AG09319 (cell line): ENCODE measurements at regions not wholly inside any gene's neighbourhood (a gene's known extent, or its start where the extent isn't known, plus 50 kb on each side); places are given as distances from the start of the nearest gene placed in this dataset.

Source experiments
- DNase-seq: peaks from one replicate; pipeline ENCODE4 v3.0.0-alpha.2; 2010; ENCODE audit warnings: low read depth; ENCODE audit errors: extremely low read depth
- TF ChIP-seq, protein P1 (sequence below): IDR thresholded peaks from 2 replicates; pipeline ENCODE4 v1.5.1; 2011; ENCODE audit warnings: low read depth, mild to moderate bottlenecking, inconsistent platforms, low read length, moderate library complexity

DNA sequence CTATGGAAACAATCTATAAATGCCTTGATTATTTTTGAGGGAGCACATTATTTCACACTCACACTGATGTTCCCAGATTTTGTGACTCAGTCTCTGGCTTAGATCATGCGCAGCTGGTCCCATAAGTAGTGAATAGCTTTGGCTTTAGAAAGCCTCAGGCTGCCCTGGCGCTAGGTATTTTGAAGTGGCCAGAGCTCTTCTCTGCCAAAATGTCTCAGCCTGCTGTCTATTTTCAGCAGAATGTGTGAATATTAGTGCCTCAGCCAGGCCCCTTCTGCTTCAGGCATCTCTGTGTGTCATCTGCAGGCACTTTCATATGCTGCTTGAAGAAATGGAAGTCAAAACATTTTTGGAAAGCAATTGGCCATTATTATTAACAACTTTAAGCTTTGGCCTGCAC, 931.0 kb upstream of the INTU start:
- DNase-seq = no peak
- TF ChIP-seq, protein P1, sequence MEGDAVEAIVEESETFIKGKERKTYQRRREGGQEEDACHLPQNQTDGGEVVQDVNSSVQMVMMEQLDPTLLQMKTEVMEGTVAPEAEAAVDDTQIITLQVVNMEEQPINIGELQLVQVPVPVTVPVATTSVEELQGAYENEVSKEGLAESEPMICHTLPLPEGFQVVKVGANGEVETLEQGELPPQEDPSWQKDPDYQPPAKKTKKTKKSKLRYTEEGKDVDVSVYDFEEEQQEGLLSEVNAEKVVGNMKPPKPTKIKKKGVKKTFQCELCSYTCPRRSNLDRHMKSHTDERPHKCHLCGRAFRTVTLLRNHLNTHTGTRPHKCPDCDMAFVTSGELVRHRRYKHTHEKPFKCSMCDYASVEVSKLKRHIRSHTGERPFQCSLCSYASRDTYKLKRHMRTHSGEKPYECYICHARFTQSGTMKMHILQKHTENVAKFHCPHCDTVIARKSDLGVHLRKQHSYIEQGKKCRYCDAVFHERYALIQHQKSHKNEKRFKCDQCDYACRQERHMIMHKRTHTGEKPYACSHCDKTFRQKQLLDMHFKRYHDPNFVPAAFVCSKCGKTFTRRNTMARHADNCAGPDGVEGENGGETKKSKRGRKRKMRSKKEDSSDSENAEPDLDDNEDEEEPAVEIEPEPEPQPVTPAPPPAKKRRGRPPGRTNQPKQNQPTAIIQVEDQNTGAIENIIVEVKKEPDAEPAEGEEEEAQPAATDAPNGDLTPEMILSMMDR = no peak

DNA sequence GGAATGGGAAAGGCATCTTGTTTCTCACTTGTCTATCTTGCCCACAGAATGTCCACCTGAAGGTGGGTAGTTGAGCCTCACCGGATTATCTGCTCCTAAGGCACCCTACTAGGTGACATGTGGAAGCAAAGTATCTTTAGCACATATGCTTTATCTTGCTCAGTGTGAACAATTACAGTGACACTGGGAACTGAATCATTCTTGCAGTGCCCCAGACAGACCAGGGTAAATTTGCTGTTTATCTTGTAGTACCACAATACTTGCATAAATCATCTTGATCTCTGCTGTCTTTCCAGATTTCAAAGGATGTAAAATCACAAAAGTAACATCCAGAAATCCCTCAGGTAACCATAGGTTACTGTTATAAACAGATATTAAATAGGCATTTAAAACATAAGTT, 930.0 kb upstream of the INTU start:
- DNase-seq = no peak
- TF ChIP-seq, protein P1 = no peak

DNA sequence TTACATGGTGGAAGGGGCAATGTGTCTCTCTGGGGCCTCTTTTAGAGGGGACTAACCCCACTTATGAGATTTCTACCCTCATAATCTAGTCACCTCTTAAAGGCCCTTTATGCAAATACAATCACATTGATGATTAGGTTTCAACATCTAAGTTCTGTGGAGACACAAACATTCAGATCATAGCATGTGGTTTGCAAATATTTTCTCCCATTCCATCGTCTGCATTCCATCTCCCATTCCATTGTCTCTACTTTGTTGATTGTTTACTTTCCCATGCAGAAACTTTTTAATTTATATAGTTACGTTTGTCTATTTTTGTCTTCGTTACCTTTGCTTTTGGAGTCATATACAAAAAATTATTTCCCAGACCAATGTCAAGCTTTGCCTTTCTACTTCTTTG, 927.5 kb upstream of the INTU start:
- DNase-seq = no peak
- TF ChIP-seq, protein P1 = no peak

DNA sequence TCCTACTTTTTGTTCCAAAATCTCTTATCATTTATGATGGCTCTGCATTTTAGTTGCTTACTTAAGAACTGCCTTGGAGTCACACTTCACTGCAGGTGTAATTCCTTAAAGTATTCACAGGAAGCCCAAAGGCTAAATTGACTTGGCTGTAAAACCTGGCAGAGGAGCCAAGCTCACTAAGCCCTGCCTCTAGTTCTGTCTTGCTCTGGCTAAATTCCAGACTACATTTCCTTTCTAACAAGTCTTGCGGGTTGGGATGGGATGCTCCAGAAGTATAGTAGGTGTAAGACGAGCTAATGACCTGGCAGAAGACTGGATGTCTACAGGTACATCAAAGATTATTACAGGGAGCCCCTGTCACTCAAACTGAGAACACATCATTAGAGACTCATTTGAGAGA, 924.0 kb upstream of the INTU start:
- no peak for DNase-seq
- TF ChIP-seq, protein P1 = no peak

DNA sequence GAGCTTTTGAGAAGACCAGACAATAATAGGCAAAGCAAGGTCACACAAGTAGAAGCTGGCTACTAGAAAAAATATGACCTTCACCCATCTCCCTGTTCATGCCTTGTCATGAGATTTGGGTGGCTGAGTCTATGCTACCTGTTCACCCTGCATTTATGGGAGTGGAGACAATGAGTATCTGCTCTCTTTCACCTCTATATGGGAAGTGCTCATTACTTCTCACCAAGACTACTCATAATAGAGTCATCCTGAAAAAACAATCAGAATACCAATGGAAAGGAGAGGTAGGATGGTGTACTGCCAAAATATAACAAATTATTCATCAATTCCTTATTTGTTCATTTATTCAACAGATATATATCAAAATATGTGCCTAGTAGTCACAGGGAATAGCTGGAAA, 921.8 kb upstream of the INTU start:
- TF ChIP-seq, protein P1 = no peak
- no peak for DNase-seq

DNA sequence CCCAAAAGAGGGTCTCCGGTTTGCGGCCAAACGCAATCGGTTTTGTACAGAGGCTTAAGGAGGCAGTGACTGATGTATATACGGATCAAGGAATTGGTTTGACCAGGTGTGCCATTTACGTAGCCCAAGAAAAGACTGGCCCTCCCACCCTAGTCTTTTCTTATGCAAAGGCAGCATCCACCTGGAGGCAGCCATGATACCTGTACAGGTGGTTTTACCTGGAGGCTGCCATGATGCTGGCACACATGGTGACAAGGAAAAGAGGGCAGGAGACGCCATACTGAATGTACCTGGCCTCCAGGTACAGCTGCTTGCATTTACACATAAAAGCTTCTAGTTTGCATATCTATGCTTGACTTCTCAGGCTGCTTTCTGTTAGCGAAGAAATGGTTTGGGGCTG, 917.7 kb upstream of the INTU start:
- DNase-seq = no peak
- TF ChIP-seq, protein P1 = no peak

DNA sequence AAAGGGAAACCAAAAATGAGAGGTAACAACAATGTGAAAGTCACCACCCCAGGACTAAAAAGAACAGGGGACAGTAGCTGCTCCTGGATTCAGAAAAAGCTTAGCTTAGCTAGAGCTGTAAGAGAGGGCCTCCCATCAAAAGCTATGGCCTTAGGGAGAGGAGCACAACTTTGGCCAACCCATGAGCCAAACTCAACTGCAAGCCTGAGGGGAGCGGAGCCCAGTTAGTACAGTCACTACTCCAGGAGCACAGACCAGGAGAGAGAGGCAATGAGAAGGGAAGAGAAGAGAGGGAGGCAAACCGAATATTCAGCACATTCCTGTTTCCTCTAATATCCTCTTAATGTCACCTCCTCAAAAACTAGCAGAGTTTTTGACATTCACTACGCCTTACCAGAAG, 917.1 kb upstream of the INTU start:
- TF ChIP-seq, protein P1 = no peak
- DNase-seq = no peak
